ENCODE measurements at regions not wholly inside any gene's neighbourhood (a gene's known extent, or its start where the extent isn't known, plus 50 kb on each side); places are given as distances from the start of the nearest gene placed in this dataset.

- H3K36me3 ChIP-seq (ENCODE audit: control insufficient read depth, insufficient read depth, low read length), result no peaks in the 10 kb centered on the region
- no peaks in the 10 kb centered on the region for H3K4me1 ChIP-seq
- TF ChIP-seq CTCF (IDR thresholded peaks at IDR 0.05; ENCODE audit: insufficient read depth in 1 of 2, low read depth in 1 of 2, low read length in 1 of 2, severe bottlenecking in 1 of 2, unreplicated experiment in 1 of 2), result no peak
- no TSS peak for BruUV-seq (replicated peaks)
- H3K4me3 Mint-ChIP-seq (ENCODE audit: unreplicated experiment), result no peak overlapping the region
- DNase-seq, result no peak
- peaks cover 10% of the 10 kb centered on the region for H3K9me3 ChIP-seq
- H3K27me3 ChIP-seq (replicated peaks; ENCODE audit: control insufficient read depth, insufficient read depth, low read length), result no peaks in the 10 kb centered on the region
- no peaks in the 10 kb centered on the region for H3K4me1 Mint-ChIP-seq (ENCODE audit: low read depth, unreplicated experiment)
- no peaks in the 10 kb centered on the region for H3K27me3 Mint-ChIP-seq (ENCODE audit: insufficient read depth, unreplicated experiment)
- CTCF ChIA-PET, result no interaction called here
- POLR2A ChIA-PET, result no interaction called here
- H3K36me3 Mint-ChIP-seq (ENCODE audit: insufficient read depth, unreplicated experiment), result no peaks in the 10 kb centered on the region
- H3K27ac Mint-ChIP-seq (ENCODE audit: unreplicated experiment), result no peak overlapping the region
- peaks cover 26% of the 10 kb centered on the region for H3K9me3 Mint-ChIP-seq (ENCODE audit: unreplicated experiment)
- intact Hi-C loops (cut with micrococcal nuclease; ENCODE audit: unreplicated experiment), result no loop called here
- no peak overlapping the region for H3K4me3 ChIP-seq (ENCODE audit: low read depth, low read length)
Measured at GRCh38 chr19:22472180-22472637, 50.1 kb upstream of the ZNF98 start.
